Kidney epithelial cell (primary cell): ENCODE measurements at regions not wholly inside any gene's neighbourhood (a gene's known extent, or its start where the extent isn't known, plus 50 kb on each side); places are given as distances from the start of the nearest gene placed in this dataset.

Experiments
- DNase-seq: peaks from one replicate; pipeline ENCODE4 v3.0.0-alpha.2; 2010; ENCODE audit warnings: low read depth
- H3K27me3 ChIP-seq: 2 replicates; pipeline ENCODE4 v1.6.0; 2011; ENCODE audit warnings: low read length; ENCODE audit not compliant: control insufficient read depth, insufficient read depth
- H3K36me3 ChIP-seq: 2 replicates; pipeline ENCODE4 v1.5.1; 2011; ENCODE audit warnings: low read length; ENCODE audit not compliant: control insufficient read depth, insufficient read depth
- H3K4me3 ChIP-seq: 2 replicates; pipeline ENCODE4 v1.5.1; 2011; ENCODE audit warnings: low read depth, mild to moderate bottlenecking, control low read depth, low read length
- TF ChIP-seq, protein P1 (sequence below): IDR thresholded peaks from 2 replicates; pipeline ENCODE4 v1.5.1; 2011; ENCODE audit warnings: mild to moderate bottlenecking, moderate library complexity, low read length, control low read depth, inconsistent platforms; ENCODE audit not compliant: insufficient read depth, poor library complexity, severe bottlenecking

DNA sequence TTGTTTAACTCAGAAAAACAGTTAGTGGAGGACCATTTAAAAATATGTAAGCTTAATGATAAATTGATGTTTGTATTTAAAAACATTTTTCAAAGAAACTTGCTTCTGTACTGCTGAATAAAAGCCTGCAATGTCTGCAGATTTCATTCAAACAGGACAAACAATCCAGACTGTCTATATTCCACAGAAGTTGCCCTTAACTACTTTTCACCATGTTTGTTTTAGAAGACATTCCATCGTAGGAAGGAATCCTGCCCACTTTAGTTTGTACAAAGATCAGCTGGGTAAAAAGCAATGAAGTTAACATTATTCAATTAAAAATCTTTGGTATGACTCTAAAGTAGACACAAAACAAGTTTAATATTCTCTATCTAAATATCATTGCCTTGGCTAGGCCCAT lies 195.7 kb upstream of the CCNH start:
- Histone ChIP-seq H3K4me3 (no peak overlapping the region), H3K36me3 (no peaks in the 10 kb centered on the region), H3K27me3 (no peaks in the 10 kb centered on the region)
- DNase-seq: no peak
- TF ChIP-seq, protein P1, sequence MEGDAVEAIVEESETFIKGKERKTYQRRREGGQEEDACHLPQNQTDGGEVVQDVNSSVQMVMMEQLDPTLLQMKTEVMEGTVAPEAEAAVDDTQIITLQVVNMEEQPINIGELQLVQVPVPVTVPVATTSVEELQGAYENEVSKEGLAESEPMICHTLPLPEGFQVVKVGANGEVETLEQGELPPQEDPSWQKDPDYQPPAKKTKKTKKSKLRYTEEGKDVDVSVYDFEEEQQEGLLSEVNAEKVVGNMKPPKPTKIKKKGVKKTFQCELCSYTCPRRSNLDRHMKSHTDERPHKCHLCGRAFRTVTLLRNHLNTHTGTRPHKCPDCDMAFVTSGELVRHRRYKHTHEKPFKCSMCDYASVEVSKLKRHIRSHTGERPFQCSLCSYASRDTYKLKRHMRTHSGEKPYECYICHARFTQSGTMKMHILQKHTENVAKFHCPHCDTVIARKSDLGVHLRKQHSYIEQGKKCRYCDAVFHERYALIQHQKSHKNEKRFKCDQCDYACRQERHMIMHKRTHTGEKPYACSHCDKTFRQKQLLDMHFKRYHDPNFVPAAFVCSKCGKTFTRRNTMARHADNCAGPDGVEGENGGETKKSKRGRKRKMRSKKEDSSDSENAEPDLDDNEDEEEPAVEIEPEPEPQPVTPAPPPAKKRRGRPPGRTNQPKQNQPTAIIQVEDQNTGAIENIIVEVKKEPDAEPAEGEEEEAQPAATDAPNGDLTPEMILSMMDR: no peak

DNA sequence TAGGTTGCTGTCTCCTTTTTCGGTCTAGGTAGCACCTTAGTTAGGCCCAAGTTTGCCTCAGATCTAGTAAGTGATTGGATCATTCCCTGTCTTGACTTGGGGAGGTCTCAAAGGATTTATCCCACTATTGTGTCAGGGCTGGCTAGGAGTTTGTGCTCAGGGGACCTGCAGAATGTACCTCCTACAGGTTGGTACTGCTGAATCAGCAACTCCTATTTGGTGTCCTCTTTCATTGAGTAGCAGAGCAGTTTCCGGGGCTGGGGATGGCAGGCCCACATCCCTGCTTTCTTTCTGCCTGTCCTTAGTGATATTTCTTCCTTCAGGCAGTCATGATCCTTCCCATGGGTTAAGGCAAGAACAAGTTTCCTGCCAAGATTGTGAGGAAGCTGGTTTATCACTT lies 192.9 kb upstream of the CCNH start:
- Histone ChIP-seq H3K4me3 (no peak overlapping the region), H3K27me3 (no peaks in the 10 kb centered on the region)
- TF ChIP-seq, protein P1: no peak

DNA sequence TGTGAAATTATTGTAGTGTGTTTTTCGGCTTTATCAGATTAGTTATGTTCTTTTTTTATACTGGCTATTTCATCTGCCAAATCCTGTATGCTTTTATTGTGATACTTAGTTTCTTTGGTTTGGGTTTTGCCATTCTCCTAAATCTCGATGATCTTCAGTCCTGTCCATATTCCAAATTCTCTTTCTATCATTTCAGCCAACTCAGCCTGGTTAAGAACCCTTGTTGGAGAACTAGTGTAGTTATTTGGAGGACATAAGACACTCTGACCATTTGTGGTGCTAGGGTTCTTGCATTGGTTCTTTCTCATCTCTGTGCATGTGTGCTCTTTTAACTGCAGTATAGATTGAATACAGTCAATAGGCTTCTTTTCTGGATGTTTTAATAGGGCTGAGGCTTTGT lies 187.0 kb upstream of the CCNH start:
- TF ChIP-seq, protein P1: no peak
- no peaks in the 10 kb centered on the region for H3K27me3 ChIP-seq
- DNase-seq: no peak
- H3K36me3 ChIP-seq: no peaks in the 10 kb centered on the region
- H3K4me3 ChIP-seq: no peak overlapping the region

More for the DNA sequence above, 192.9 kb upstream of the CCNH start:
- no peak for DNase-seq
- no peaks in the 10 kb centered on the region for H3K36me3 ChIP-seq

DNA sequence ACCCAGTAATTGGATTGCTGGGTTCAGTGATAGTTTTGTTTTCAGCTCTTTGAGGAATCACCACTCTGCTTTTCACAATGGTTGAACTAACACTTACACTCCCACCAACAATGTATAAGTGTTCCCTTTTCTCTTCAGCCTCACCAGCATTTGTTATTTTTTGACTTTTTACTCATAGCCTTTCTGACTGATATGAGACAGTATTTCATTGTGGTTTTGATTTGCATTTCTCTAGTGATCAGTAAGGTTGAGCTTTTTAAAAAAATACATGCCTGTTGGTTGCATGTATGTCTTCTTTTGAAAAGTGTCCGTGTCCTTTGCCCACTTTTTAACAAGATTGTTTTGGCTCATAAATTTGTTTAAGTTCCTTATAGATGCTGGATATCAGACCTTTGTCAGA lies 185.7 kb upstream of the CCNH start:
- Histone ChIP-seq H3K36me3 (no peaks in the 10 kb centered on the region), H3K4me3 (no peak overlapping the region), H3K27me3 (no peaks in the 10 kb centered on the region)
- TF ChIP-seq, protein P1: no peak
- no peak for DNase-seq

DNA sequence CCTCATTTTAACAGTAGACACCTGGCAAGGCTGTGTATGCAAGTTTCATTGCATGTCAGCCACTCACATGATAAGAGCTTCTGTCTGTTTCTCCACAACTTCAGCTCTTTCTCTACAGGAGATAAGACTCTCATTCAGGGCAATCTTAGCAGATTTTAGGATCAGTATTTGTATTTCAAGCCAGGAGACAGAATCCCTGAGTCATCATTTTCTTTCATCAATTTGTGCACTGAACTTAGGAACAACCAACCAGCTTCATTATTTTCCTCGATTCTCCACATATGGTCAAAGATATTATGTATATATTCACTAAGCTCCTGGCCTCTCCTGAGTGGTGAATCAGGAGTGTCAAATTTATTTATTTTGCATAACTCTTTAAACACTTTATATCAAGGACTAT lies 181.8 kb upstream of the CCNH start:
- Histone ChIP-seq H3K36me3 (no peaks in the 10 kb centered on the region), H3K4me3 (no peak overlapping the region), H3K27me3 (no peaks in the 10 kb centered on the region)
- TF ChIP-seq, protein P1: no peak
- no peak for DNase-seq

DNA sequence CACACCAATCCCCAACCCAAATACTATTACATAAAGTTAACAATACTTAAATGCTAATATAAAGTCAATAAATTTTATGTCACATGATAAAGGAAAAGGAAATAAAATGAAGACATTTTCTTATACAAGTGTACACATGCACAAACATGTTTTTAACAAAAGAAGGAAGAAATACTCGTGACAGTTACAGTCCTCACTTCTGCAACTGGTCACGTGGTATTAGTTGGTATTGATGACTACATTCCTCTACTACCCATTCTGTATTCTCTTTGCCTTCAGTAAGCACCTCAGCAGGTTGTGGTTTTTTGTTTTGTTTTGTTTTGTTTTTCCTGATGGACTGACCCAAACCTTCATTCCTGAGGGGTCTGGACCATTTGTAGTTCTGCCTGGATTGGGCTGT lies 176.9 kb upstream of the CCNH start:
- H3K36me3 ChIP-seq: no peaks in the 10 kb centered on the region
- TF ChIP-seq, protein P1: no peak
- no peaks in the 10 kb centered on the region for H3K27me3 ChIP-seq
- H3K4me3 ChIP-seq: no peak overlapping the region
- DNase-seq: no peak
